Neural cell (in vitro differentiated cells): ENCODE measurements at regions not wholly inside any gene's neighbourhood (a gene's known extent, or its start where the extent isn't known, plus 50 kb on each side); places are given as distances from the start of the nearest gene placed in this dataset.

Source experiments
- H2AFZ ChIP-seq: fragments of 200-600, 300-800 bp; sonication (generic), shearing (Covaris generic); 2 replicates; pipeline ENCODE4 v1.6.0; 2014; ENCODE audit warnings: low read depth, mild to moderate bottlenecking, antibody characterized with exemption, low read length, moderate library complexity
- H3F3A ChIP-seq: fragments of 200-600 bp; shearing (Covaris generic); 2 replicates; pipeline ENCODE4 v1.6.1; 2016; ENCODE audit warnings: mild to moderate bottlenecking, moderate library complexity, mixed read lengths, antibody characterized with exemption, low read length; ENCODE audit not compliant: insufficient read depth, poor library complexity, severe bottlenecking
- H3K27ac ChIP-seq: fragments of 200-600, 300-800 bp; sonication (generic), shearing (Covaris generic); 2 replicates; pipeline ENCODE4 v1.5.1; 2014; ENCODE audit warnings: mild to moderate bottlenecking, low read length, moderate library complexity
- H3K27me3 ChIP-seq: fragments of 300-800, 200-600 bp; sonication (generic), shearing (Covaris generic); 2 replicates; pipeline ENCODE4 v1.6.0; 2014; ENCODE audit warnings: mild to moderate bottlenecking, low read depth, low read length, moderate library complexity; ENCODE audit not compliant: insufficient read depth
- H3K36me3 ChIP-seq: fragments of 300-800, 200-600 bp; sonication (generic), shearing (Covaris generic); 2 replicates; pipeline ENCODE4 v1.5.1; 2014; ENCODE audit warnings: mild to moderate bottlenecking, antibody characterized with exemption, low read length, moderate library complexity; ENCODE audit not compliant: insufficient read depth
- H3K4me2 ChIP-seq: fragments of 300-800, 200-600 bp; sonication (generic), shearing (Covaris generic); 2 replicates; pipeline ENCODE4 v1.6.0; 2014; ENCODE audit warnings: mild to moderate bottlenecking, low read length
- H3K4me3 ChIP-seq: fragments of 300-800, 200-600 bp; sonication (generic), shearing (Covaris generic); 2 replicates; pipeline ENCODE4 v1.5.1; 2014; ENCODE audit warnings: mild to moderate bottlenecking, low read length, moderate library complexity
- H3K79me2 ChIP-seq: fragments of 200-600 bp; shearing (Covaris generic); replicated peaks from 2 replicates; pipeline ENCODE4 v1.6.0; 2014; ENCODE audit warnings: mild to moderate bottlenecking, low read length, moderate library complexity; ENCODE audit not compliant: insufficient read depth
- H3K9ac ChIP-seq: fragments of 300-800, 200-600 bp; sonication (generic), shearing (Covaris generic); 2 replicates; pipeline ENCODE4 v1.6.1; 2016; ENCODE audit warnings: mild to moderate bottlenecking, low read length, mixed read lengths
- H3K9me2 ChIP-seq: fragments of 200-600 bp; shearing (Covaris generic); 2 replicates; pipeline ENCODE4 v1.6.1; 2016; ENCODE audit warnings: mild to moderate bottlenecking, low read length, mixed read lengths; ENCODE audit not compliant: insufficient read depth
- H3K9me3 ChIP-seq: fragments of 200-600, 300-800 bp; sonication (generic), shearing (Covaris generic); 2 replicates; pipeline ENCODE4 v1.6.1; 2016; ENCODE audit warnings: mild to moderate bottlenecking, mixed run types, low read length, moderate library complexity, mixed read lengths
- H4K20me1 ChIP-seq: fragments of 200-600 bp; shearing (Covaris generic); 2 replicates; pipeline ENCODE4 v1.6.1; 2016; ENCODE audit warnings: mild to moderate bottlenecking, mixed run types; ENCODE audit not compliant: insufficient read depth
- EP300 ChIP-seq: fragments of 450-650 bp; conservative IDR thresholded peaks from 2 replicates; pipeline ENCODE4 v1.6.1; 2014; ENCODE audit warnings: antibody characterized with exemption, mild to moderate bottlenecking, moderate library complexity; ENCODE audit not compliant: poor library complexity, severe bottlenecking
- EZH2 ChIP-seq: fragments of 200-600, 300-800 bp; shearing (Covaris generic), sonication (generic); IDR thresholded peaks from 2 replicates; pipeline ENCODE4 v1.6.1; 2014; ENCODE audit warnings: antibody characterized with exemption, low read length, borderline replicate concordance, mild to moderate bottlenecking; ENCODE audit not compliant: insufficient read depth, poor library complexity, severe bottlenecking
- MXI1 ChIP-seq: fragments of 450-650 bp; conservative IDR thresholded peaks from 2 replicates; pipeline ENCODE4 v1.6.1; 2014; ENCODE audit warnings: antibody characterized with exemption, mild to moderate bottlenecking; ENCODE audit not compliant: poor library complexity, severe bottlenecking
- POLR2AphosphoS5 ChIP-seq: IDR thresholded peaks from 2 replicates; pipeline ENCODE4 v1.6.1; 2012
- RAD21 ChIP-seq: fragments of 450-650 bp; conservative IDR thresholded peaks from 2 replicates; pipeline ENCODE4 v1.6.1; 2014; ENCODE audit warnings: antibody characterized with exemption, mild to moderate bottlenecking, moderate library complexity
- SMC3 ChIP-seq: fragments of 450-650 bp; conservative IDR thresholded peaks from 2 replicates; pipeline ENCODE4 v1.6.1; 2014; ENCODE audit warnings: antibody characterized with exemption, mild to moderate bottlenecking, moderate library complexity; ENCODE audit not compliant: poor library complexity
- TAF1 ChIP-seq: IDR thresholded peaks from 2 replicates; pipeline ENCODE4 v1.6.1; 2012; ENCODE audit warnings: low read depth
- TF ChIP-seq, protein P1 (sequence below): IDR thresholded peaks from 2 replicates; pipeline ENCODE4 v1.6.1; 2012; ENCODE audit warnings: borderline replicate concordance
- TF ChIP-seq, protein P2 (sequence below): fragments of 450-650 bp; IDR thresholded peaks from 2 replicates; pipeline ENCODE4 v1.5.1; 2014; ENCODE audit warnings: antibody characterized with exemption, mild to moderate bottlenecking, moderate library complexity; ENCODE audit not compliant: poor library complexity, severe bottlenecking

DNA sequence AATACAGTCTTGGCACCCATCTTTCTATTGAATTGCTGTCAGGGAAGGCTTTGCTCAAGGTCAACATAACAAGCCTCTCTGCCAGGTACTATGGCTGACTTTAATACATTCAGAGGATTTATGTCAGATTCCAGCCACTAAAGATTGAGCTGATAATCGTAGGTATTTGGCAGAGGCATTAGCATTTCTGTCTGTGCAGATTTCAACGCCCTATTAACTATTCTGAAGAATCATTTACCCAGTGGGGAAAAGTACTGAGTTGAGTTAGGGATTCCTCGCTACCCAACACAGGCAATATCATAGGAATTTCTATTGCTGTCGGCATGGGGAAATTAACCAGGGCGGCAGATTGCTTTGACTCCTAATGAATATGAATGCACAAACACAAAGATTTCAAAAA is 233.7 kb upstream of the SPTLC3 start:
- H3K9ac ChIP-seq, result no peak overlapping the region
- H3K27ac ChIP-seq, result peak overlapping the region; percentile 77
- H3K36me3 ChIP-seq, result no peaks in the 10 kb centered on the region
- no peak overlapping the region for H2AFZ ChIP-seq
- no peaks in the 10 kb centered on the region for H3K9me3 ChIP-seq
- no peaks in the 10 kb centered on the region for H4K20me1 ChIP-seq
- no peaks in the 10 kb centered on the region for H3K27me3 ChIP-seq
- H3K4me3 ChIP-seq, result peak overlapping the region; percentile 31
- H3F3A ChIP-seq, result peaks cover 5% of the 10 kb centered on the region
- peak overlapping the region; percentile 6 for H3K4me2 ChIP-seq
- TF ChIP-seq POLR2AphosphoS5 (peak; percentile 59), EP300 (peak; percentile 88), MXI1 (no peak), RAD21 (peak; percentile 26)
- TF ChIP-seq, protein P1, sequence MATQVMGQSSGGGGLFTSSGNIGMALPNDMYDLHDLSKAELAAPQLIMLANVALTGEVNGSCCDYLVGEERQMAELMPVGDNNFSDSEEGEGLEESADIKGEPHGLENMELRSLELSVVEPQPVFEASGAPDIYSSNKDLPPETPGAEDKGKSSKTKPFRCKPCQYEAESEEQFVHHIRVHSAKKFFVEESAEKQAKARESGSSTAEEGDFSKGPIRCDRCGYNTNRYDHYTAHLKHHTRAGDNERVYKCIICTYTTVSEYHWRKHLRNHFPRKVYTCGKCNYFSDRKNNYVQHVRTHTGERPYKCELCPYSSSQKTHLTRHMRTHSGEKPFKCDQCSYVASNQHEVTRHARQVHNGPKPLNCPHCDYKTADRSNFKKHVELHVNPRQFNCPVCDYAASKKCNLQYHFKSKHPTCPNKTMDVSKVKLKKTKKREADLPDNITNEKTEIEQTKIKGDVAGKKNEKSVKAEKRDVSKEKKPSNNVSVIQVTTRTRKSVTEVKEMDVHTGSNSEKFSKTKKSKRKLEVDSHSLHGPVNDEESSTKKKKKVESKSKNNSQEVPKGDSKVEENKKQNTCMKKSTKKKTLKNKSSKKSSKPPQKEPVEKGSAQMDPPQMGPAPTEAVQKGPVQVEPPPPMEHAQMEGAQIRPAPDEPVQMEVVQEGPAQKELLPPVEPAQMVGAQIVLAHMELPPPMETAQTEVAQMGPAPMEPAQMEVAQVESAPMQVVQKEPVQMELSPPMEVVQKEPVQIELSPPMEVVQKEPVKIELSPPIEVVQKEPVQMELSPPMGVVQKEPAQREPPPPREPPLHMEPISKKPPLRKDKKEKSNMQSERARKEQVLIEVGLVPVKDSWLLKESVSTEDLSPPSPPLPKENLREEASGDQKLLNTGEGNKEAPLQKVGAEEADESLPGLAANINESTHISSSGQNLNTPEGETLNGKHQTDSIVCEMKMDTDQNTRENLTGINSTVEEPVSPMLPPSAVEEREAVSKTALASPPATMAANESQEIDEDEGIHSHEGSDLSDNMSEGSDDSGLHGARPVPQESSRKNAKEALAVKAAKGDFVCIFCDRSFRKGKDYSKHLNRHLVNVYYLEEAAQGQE, result peak; percentile 81
- no peaks in the 10 kb centered on the region for H3K79me2 ChIP-seq
- H3K9me2 ChIP-seq, result no peaks in the 10 kb centered on the region

DNA sequence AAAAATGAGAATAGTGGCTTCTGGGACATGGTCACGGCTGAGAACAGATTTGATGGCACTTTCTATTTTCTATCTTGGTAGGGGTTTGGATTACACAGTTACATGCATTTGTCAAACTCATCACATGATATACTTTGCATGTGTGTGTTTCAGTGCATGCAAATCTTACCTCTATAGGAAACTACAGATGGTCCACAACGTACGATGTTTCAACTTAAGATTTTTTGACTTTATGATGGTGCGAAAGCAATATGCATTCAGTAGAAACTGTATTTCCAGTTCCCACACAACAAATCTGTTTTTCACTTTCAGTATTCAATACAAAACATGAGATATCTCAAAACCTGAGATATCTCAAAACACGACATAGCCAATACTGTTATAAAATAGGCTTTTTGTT is 231.8 kb upstream of the SPTLC3 start:
- no peaks in the 10 kb centered on the region for H4K20me1 ChIP-seq
- peaks cover 5% of the 10 kb centered on the region for H3F3A ChIP-seq
- H3K36me3 ChIP-seq, result no peaks in the 10 kb centered on the region
- no peak overlapping the region for H3K4me2 ChIP-seq
- H2AFZ ChIP-seq, result no peak overlapping the region
- no peaks in the 10 kb centered on the region for H3K27me3 ChIP-seq
- H3K27ac ChIP-seq, result no peak overlapping the region
- H3K79me2 ChIP-seq, result no peaks in the 10 kb centered on the region
- no peaks in the 10 kb centered on the region for H3K9me2 ChIP-seq
- TF ChIP-seq, protein P1, result no peak
- TF ChIP-seq, protein P2, sequence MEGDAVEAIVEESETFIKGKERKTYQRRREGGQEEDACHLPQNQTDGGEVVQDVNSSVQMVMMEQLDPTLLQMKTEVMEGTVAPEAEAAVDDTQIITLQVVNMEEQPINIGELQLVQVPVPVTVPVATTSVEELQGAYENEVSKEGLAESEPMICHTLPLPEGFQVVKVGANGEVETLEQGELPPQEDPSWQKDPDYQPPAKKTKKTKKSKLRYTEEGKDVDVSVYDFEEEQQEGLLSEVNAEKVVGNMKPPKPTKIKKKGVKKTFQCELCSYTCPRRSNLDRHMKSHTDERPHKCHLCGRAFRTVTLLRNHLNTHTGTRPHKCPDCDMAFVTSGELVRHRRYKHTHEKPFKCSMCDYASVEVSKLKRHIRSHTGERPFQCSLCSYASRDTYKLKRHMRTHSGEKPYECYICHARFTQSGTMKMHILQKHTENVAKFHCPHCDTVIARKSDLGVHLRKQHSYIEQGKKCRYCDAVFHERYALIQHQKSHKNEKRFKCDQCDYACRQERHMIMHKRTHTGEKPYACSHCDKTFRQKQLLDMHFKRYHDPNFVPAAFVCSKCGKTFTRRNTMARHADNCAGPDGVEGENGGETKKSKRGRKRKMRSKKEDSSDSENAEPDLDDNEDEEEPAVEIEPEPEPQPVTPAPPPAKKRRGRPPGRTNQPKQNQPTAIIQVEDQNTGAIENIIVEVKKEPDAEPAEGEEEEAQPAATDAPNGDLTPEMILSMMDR, result no peak
- TF ChIP-seq POLR2AphosphoS5 (no peak), EZH2 (no peak), MXI1 (no peak), EP300 (no peak), SMC3 (no peak), TAF1 (no peak), RAD21 (no peak)
- no peak overlapping the region for H3K9ac ChIP-seq
- H3K9me3 ChIP-seq, result no peaks in the 10 kb centered on the region
- H3K4me3 ChIP-seq, result no peak overlapping the region
